Sigmoid colon (tissue), 3 donors: ENCODE measurements at regions not wholly inside any gene's neighbourhood (a gene's known extent, or its start where the extent isn't known, plus 50 kb on each side); places are given as distances from the start of the nearest gene placed in this dataset.

Experiments
- CTCF ChIP-seq, 4 experiments: fragments of 450-650 bp in 3 of 4; fragments of 200-600 bp in 1 of 4; IDR thresholded peaks; one replicate each; pipeline ENCODE4 v1.5.1; 2016 to 2019; ENCODE audit warnings: antibody characterized with exemption in 4 of 4, mild to moderate bottlenecking in 3 of 4, moderate library complexity in 2 of 4
- POLR2A ChIP-seq, 2 donors: fragments of 450-650 bp; IDR thresholded peaks; one replicate each; pipeline ENCODE4 v1.6.1; 2016; ENCODE audit warnings: antibody characterized with exemption in 2 of 2, mild to moderate bottlenecking in 2 of 2, moderate library complexity in 2 of 2

DNA sequence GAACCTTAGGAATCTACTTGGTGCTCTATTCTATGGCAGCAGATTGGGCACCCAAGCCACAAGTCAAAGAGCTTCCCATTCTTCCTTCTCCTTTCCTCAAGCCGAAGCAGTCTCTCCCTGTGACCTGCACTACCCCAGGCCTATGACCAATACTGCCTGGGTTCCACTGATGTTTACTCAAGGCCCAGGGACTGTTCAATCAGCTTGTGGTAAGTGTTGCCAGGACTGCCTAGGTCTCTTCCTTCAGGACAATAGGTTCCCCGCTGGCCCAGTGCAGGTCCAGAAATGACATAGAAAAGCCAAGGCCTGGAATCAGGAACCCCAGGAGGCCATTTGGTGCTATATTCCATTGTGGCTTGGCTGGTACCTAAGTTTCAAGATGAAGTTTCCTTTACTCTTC lies 397.9 kb downstream of the ZIC4 start:
- TF ChIP-seq CTCF (IDR thresholded peaks at IDR 0.05) = no peak
- TF ChIP-seq POLR2A (IDR thresholded peaks at IDR 0.05) = no peak
